GM18870 (cell line): ENCODE measurements at regions not wholly inside any gene's neighbourhood (a gene's known extent, or its start where the extent isn't known, plus 50 kb on each side); places are given as distances from the start of the nearest gene placed in this dataset.

Experiments used
- ATAC-seq: cut with Tn5 transposase; IDR thresholded peaks from one replicate; pipeline ENCODE4 v1.9.1; 2021; ENCODE audit warnings: moderate library complexity; ENCODE audit not compliant: unreplicated experiment

DNA sequence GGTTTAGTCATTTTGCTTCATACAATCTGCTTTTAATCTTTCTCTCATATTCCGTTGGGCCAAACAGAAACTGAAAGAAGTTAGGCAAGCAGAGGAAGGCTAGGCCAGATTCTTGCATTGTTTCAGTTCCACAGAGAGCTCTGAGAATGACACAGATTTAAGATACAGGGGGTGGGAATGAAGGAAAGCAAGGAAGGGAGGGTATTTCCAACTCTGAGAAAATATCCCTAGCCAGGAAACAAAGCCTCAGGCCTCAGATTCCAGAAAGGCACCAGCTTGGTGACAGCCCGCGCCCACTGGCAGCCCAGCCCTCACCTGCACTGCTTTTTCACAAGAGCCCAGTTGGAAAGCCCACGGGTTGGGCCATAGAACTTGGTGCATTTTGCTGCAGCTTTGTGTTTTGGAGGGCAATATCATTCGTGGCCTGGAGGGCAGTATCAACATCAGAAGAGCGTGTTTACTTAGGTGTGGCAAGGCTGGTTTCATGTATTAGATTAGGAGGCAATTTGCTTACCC is 63.5 kb downstream of the ENC1 start:
- ATAC-seq = peak; percentile 50

DNA sequence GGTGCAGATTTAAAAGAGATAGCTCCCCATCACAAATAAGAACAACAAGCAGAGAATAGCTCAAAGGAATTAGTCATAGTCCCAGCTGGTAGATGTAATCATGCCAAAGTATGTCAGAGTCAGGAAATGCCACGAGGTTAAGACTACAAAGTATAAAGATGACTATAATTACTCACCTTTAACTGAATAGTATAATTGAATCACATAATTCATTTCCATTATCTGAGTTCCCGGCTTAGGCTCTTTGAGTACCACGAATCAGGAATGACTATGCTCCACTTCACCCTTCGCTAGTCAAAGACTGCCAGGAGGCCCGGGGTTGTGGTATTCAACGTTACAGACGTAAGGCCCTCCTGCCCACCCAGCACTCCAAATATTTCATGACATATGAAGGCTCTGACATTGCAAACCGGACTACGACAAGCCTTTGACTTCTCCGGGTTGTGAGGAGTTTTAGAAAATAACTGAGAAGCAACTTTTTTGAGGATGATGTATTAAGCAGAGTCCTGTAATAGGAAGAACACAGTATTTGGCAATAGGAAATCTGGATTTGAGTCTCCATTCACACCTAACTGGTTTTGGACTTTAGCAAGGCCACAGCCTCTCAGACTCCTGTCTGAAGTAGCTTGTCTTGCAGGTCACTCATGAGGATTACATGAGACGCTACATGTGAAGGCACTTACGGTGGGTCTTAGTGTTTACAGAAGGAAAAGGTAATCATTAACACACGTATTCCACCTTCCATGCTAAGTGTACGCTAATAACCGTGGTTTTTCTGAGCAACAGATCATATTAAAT is 64.6 kb downstream of the ENC1 start:
- ATAC-seq = no peak

DNA sequence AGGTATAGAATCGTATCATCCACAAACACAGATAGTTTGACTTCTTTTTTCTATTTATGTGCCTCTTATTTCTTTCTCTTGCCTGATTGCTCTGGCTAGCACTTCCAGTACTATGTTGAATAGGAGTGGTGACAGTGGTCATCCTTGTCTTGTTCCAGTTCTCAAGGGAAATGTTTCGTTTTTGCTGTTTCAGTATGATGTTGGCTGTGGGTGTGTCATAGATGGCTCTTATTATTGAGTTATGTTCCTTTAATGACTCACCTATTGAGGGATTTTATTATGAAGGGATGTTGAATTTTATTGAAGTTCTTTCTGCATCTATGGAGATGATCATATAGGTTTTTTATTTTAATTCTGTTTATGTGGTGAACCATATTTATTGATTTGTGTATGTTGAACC is 70.3 kb downstream of the ENC1 start:
- no peak for ATAC-seq

- no peak for ATAC-seq
Observed at GRCh38 chr5:74567411-74567995, 73.0 kb downstream of the ENC1 start.

DNA sequence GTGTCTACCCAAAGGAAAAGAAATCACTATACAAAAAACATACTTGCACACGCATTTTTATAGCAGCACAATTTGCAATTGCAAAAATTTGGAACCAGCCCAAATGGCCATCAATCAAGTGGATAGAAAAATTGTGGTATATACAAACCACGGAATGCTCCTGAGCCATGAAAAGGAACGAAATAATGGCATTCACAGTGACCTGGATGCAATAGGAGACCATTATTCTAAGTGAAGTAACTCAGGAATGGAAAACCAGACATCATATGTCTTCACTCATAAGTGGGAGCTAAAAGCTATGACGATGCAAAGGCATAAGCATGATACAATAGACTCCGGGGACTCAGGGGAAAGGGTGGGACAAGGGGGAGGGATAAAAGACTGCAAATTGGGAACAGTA is 78.4 kb downstream of the ENC1 start:
- no peak for ATAC-seq

- ATAC-seq = no peak
Observed at GRCh38 chr5:74560245-74560644, 80.3 kb downstream of the ENC1 start.

- ATAC-seq = no peak
Observed at GRCh38 chr5:74556631-74557595, 83.6 kb downstream of the ENC1 start.

DNA sequence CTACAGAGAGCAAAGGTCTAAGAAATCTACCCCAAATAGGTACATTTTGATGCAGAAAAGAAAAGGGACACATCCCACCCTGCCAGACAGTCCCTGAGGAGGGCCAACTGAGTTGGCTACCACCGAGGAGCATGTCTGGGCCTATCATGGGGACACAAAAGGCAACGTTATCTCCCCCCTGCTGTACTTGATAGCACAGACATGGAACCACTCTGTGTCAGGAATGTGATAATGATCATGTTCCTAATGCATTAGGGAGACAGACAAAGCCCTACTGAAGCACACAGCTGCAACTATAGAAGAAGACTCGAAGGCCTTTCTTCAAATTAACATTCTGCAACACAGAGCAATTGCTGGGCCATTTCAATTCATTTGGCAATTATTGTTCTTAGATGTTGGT is 84.5 kb downstream of the ENC1 start:
- no peak for ATAC-seq

- ATAC-seq = no peak
Observed at GRCh38 chr5:74552101-74552500, 88.4 kb downstream of the ENC1 start.

DNA sequence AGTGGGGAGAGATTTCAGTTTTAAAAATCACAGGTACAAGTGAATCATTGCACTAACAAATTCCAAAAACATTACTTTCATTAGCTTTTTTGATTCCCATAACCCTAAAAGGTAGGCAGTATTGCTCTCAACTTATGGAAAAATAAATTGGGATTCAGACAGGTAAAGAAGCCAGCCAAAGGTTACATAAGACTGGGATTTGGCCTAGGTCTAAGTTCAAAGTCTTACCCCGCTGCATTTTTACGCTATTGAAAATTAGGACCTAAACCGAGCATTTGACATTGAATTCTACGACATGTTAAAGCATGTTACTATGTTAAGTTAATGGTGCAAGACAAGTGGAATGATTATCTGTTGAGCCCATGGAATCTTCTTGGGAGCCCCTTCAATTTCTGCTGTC is 89.6 kb downstream of the ENC1 start:
- ATAC-seq = no peak

GRCh38 chr5:74549384-74549783 is 91.1 kb downstream of the ENC1 start:
- no peak for ATAC-seq

- no peak for ATAC-seq
Observed at GRCh38 chr5:74546796-74547195, 93.7 kb downstream of the ENC1 start.

GRCh38 chr5:74544811-74545210 is 95.7 kb downstream of the ENC1 start:
- ATAC-seq = no peak

DNA sequence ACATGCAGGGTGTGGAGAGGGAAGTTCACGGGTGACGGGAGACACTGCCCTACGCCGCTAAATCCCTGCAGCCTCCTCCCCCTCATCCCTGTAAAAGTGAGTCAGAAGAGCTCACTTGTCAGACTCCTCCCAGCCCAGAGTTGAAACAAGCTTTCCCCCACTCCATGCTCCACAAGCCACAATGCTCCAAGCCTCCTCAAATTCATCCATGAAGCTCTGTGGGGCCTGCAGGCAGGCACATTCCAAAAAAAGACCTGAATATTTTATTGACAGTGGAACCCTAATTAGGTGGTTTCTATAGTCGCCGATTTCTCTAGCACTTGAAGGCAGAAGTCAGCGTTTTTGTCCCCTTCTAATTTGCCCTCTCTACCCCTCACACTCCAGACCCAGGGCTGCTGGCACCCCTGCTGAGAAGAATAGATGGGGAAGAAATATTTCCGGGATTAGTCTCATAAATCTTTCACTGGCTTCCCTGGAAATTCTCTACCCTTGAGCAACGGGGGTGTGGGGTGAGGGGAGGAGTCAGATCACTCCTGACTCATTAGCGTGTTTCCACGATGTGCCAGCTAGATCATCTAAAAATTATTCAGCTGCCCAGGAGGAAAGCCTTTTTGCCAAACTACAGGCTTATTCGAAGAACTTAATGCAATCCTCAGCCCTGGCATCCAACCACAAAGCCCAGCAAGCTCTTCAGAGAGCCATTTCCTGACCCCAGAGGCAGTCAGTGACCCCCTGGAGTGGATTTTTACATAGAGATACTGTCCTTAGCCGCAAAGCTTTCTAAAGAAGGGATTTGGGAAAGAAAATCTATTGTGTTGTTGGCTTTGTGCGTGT is 97.1 kb downstream of the ENC1 start:
- no peak for ATAC-seq

- no peak for ATAC-seq
Observed at GRCh38 chr5:74542482-74542881, 98.0 kb downstream of the ENC1 start.

GRCh38 chr5:74541381-74541781 is 99.1 kb downstream of the ENC1 start:
- ATAC-seq = no peak

GRCh38 chr5:74540622-74541021 is 99.9 kb downstream of the ENC1 start:
- no peak for ATAC-seq

DNA sequence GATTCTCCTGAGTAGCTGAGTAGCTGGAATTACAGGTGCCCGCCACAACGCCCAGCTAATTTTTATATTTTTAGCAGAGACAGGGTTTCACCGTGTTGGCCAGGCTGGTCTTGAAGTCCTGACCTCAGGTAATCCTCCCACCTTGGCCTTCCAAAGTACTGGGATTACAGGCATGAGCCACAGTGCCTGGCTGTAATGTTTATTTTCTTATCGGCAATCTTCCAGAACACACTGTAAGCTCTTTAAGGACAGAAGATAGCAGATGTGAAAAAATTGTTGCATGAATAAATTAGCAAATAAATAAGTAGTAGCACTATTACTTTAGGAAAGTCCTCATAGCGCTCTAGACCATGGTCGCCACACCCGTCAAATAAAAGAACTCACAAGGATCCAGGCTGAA is 100.5 kb downstream of the ENC1 start:
- ATAC-seq = no peak

DNA sequence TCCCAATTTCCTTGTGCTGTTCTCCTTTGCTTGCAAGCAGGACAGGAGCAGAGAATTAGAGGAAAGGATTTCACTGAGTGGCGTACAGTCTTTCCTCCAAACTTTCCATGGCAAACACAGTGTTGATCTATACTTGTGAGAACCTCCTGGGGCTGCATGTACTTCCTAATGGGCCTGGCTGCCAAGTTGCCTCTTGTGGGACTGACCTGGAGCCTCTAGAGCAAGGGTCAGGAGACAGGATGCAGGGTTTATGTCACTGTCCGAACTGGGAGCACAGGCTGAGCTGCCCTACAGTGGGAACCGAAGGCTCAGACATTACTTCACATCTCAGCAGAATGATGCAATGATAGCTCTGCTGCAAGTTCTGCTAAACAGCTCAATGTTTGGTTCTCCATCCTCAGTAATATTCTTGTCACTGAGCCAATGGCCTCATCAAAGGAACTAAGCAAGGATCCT is 102.3 kb downstream of the ENC1 start:
- ATAC-seq = no peak

DNA sequence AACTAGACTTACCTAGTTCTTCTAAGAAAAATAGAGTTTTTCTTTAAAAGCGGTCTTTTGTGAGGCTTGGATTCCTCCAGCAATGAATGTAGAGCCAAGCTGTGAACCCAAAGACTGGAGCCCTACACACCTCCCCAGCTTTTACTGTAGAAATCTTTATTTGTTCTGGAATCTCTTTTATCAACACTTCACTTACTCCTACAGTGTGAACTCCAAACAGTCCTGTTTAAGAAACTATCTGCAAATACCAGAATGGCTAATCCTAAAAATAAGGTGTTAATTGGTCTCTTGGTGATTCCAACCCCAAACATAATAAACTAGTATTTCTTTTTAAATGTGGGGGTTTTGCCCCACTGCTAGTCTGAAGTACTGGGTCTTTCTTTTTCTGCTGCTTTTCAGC is 103.9 kb downstream of the ENC1 start:
- no peak for ATAC-seq
